Activated CD4-positive, alpha-beta T cell treated with anti-CD3 and anti-CD28 coated beads, Interleukin-2, amount 10 ng/mL, durations not matched to agents 7 days and 5 days (primary cell): ENCODE measurements at regions not wholly inside any gene's neighbourhood (a gene's known extent, or its start where the extent isn't known, plus 50 kb on each side); places are given as distances from the start of the nearest gene placed in this dataset.

ENCODE experiments used
- CTCF ChIA-PET: fragments of 350-600 bp; sonication (Branson Sonifier 250); formaldehyde crosslinking; loops from one replicate; lab custom pipeline; 2021; ENCODE audit warnings: antibody characterized with exemption; lab: Charles Lee
- POLR2A ChIA-PET: fragments of 350-600 bp; sonication (Branson Sonifier 250); formaldehyde crosslinking; loops from one replicate; lab custom pipeline; 2021; ENCODE audit warnings: antibody characterized with exemption; lab: Charles Lee
- DNase-seq: peaks from one replicate; pipeline ENCODE4 v3.0.0-alpha.2; 2020
- H3K27ac Mint-ChIP-seq: one replicate; pipeline ENCODE4 v1.8.0; 2021; ENCODE audit warnings: mild to moderate bottlenecking, moderate library complexity, mixed read lengths
- H3K27me3 Mint-ChIP-seq: one replicate; pipeline ENCODE4 v1.8.0; 2021; ENCODE audit warnings: mixed read lengths
- H3K36me3 Mint-ChIP-seq: one replicate; pipeline ENCODE4 v1.8.0; 2021; ENCODE audit warnings: low read depth, mixed read lengths
- H3K4me1 Mint-ChIP-seq: one replicate; pipeline ENCODE4 v1.8.0; 2021; ENCODE audit warnings: mixed read lengths
- H3K4me3 Mint-ChIP-seq: one replicate; pipeline ENCODE4 v1.8.0; 2021; ENCODE audit warnings: mild to moderate bottlenecking, moderate library complexity, mixed read lengths
- H3K9me3 Mint-ChIP-seq: one replicate; pipeline ENCODE4 v1.8.0; 2021; ENCODE audit warnings: mixed read lengths

- POLR2A ChIA-PET = no interaction called here
- CTCF ChIA-PET = no interaction called here
- H3K9me3 Mint-ChIP-seq = no peaks in the 10 kb centered on the region
- H3K36me3 Mint-ChIP-seq = no peaks in the 10 kb centered on the region
- no peaks in the 10 kb centered on the region for H3K4me1 Mint-ChIP-seq
- H3K27ac Mint-ChIP-seq = no peak overlapping the region
- DNase-seq = no peak
- peaks cover 23% of the 10 kb centered on the region for H3K27me3 Mint-ChIP-seq
- H3K4me3 Mint-ChIP-seq = no peak overlapping the region
These were observed 134.6 kb upstream of the ROPN1 start for GRCh38 chr3:124126436-124127023.

- POLR2A ChIA-PET = no interaction called here
- Mint-ChIP-seq H3K36me3 (no peaks in the 10 kb centered on the region), H3K27me3 (peaks cover 9% of the 10 kb centered on the region), H3K9me3 (no peaks in the 10 kb centered on the region), H3K27ac (no peak overlapping the region), H3K4me1 (no peaks in the 10 kb centered on the region), H3K4me3 (no peak overlapping the region)
- CTCF ChIA-PET = no interaction called here
- DNase-seq = no peak
These were observed 139.2 kb upstream of the ROPN1 start for GRCh38 chr3:124131158-124131557.

GRCh38 chr3:124131580-124131979 is 139.7 kb upstream of the ROPN1 start:
- ChIA-PET POLR2A (no interaction called here), CTCF (no interaction called here)
- Mint-ChIP-seq H3K4me3 (no peak overlapping the region), H3K9me3 (no peaks in the 10 kb centered on the region), H3K36me3 (no peaks in the 10 kb centered on the region), H3K27me3 (peaks cover 9% of the 10 kb centered on the region), H3K27ac (no peak overlapping the region), H3K4me1 (no peaks in the 10 kb centered on the region)
- DNase-seq = no peak

- Mint-ChIP-seq H3K27ac (no peak overlapping the region), H3K9me3 (no peaks in the 10 kb centered on the region), H3K4me3 (no peak overlapping the region), H3K27me3 (peaks cover 9% of the 10 kb centered on the region), H3K4me1 (no peaks in the 10 kb centered on the region), H3K36me3 (no peaks in the 10 kb centered on the region)
- no peak for DNase-seq
- POLR2A ChIA-PET = no interaction called here
- CTCF ChIA-PET = no interaction called here
These were observed 140.9 kb upstream of the ROPN1 start for GRCh38 chr3:124132813-124133212.

GRCh38 chr3:124133366-124133940 is 141.5 kb upstream of the ROPN1 start:
- Mint-ChIP-seq H3K27ac (no peak overlapping the region), H3K9me3 (no peaks in the 10 kb centered on the region), H3K4me1 (no peaks in the 10 kb centered on the region), H3K4me3 (no peak overlapping the region), H3K27me3 (peaks cover 9% of the 10 kb centered on the region), H3K36me3 (no peaks in the 10 kb centered on the region)
- CTCF ChIA-PET = no interaction called here
- POLR2A ChIA-PET = no interaction called here
- DNase-seq = no peak

- no peaks in the 10 kb centered on the region for H3K4me1 Mint-ChIP-seq
- ChIA-PET POLR2A (no interaction called here), CTCF (no interaction called here)
- no peak overlapping the region for H3K4me3 Mint-ChIP-seq
- H3K9me3 Mint-ChIP-seq = no peaks in the 10 kb centered on the region
- no peak overlapping the region for H3K27ac Mint-ChIP-seq
- DNase-seq = no peak
- no peaks in the 10 kb centered on the region for H3K36me3 Mint-ChIP-seq
- H3K27me3 Mint-ChIP-seq = no peaks in the 10 kb centered on the region
These were observed 145.3 kb upstream of the ROPN1 start for GRCh38 chr3:124137216-124137615.

- H3K4me3 Mint-ChIP-seq = no peak overlapping the region
- no peak for DNase-seq
- H3K36me3 Mint-ChIP-seq = no peaks in the 10 kb centered on the region
- ChIA-PET CTCF (no interaction called here), POLR2A (no interaction called here)
- no peaks in the 10 kb centered on the region for H3K27me3 Mint-ChIP-seq
- no peaks in the 10 kb centered on the region for H3K4me1 Mint-ChIP-seq
- H3K9me3 Mint-ChIP-seq = no peaks in the 10 kb centered on the region
- H3K27ac Mint-ChIP-seq = no peak overlapping the region
These were observed 146.2 kb upstream of the ROPN1 start for GRCh38 chr3:124138148-124138547.

GRCh38 chr3:124140746-124141145 is 148.8 kb upstream of the ROPN1 start:
- Mint-ChIP-seq H3K27ac (no peak overlapping the region), H3K27me3 (no peaks in the 10 kb centered on the region), H3K9me3 (no peaks in the 10 kb centered on the region), H3K4me1 (no peaks in the 10 kb centered on the region), H3K36me3 (no peaks in the 10 kb centered on the region), H3K4me3 (no peak overlapping the region)
- ChIA-PET POLR2A (no interaction called here), CTCF (no interaction called here)
- DNase-seq = no peak

- Mint-ChIP-seq H3K9me3 (no peaks in the 10 kb centered on the region), H3K27me3 (no peaks in the 10 kb centered on the region), H3K4me1 (no peaks in the 10 kb centered on the region), H3K27ac (no peak overlapping the region), H3K4me3 (no peak overlapping the region), H3K36me3 (no peaks in the 10 kb centered on the region)
- no peak for DNase-seq
- ChIA-PET POLR2A (no interaction called here), CTCF (interaction anchor here (0.6 to 1.0 kb wide), 2 partner anchors 123 to 1770 kb away, joined by 3 to 4 read pairs; no protein-coding TSS in a partner anchor)
These were observed 150.6 kb upstream of the ROPN1 start for GRCh38 chr3:124142389-124142970.

GRCh38 chr3:124143047-124143446 is 151.1 kb upstream of the ROPN1 start:
- H3K27me3 Mint-ChIP-seq = no peaks in the 10 kb centered on the region
- CTCF ChIA-PET = interaction anchor here (0.6 to 1.3 kb wide), 2 partner anchors 16 to 1769 kb away, joined by 3 to 4 read pairs; no protein-coding TSS in a partner anchor
- no peak for DNase-seq
- H3K27ac Mint-ChIP-seq = no peak overlapping the region
- H3K36me3 Mint-ChIP-seq = no peaks in the 10 kb centered on the region
- no peaks in the 10 kb centered on the region for H3K4me1 Mint-ChIP-seq
- no peak overlapping the region for H3K4me3 Mint-ChIP-seq
- no peaks in the 10 kb centered on the region for H3K9me3 Mint-ChIP-seq
- POLR2A ChIA-PET = no interaction called here

GRCh38 chr3:124144035-124144814 is 152.3 kb upstream of the ROPN1 start:
- Mint-ChIP-seq H3K36me3 (no peaks in the 10 kb centered on the region), H3K9me3 (no peaks in the 10 kb centered on the region), H3K4me1 (no peaks in the 10 kb centered on the region), H3K27ac (no peak overlapping the region), H3K27me3 (peaks cover 2% of the 10 kb centered on the region), H3K4me3 (no peak overlapping the region)
- ChIA-PET CTCF (interaction anchor here (1.3 kb wide), 1 partner anchor 15 kb away, joined by 3 read pairs; no protein-coding TSS in a partner anchor), POLR2A (no interaction called here)
- no peak for DNase-seq

GRCh38 chr3:124147429-124147828 is 155.5 kb upstream of the ROPN1 start:
- no peaks in the 10 kb centered on the region for H3K4me1 Mint-ChIP-seq
- H3K9me3 Mint-ChIP-seq = no peaks in the 10 kb centered on the region
- H3K27ac Mint-ChIP-seq = no peak overlapping the region
- H3K4me3 Mint-ChIP-seq = no peak overlapping the region
- POLR2A ChIA-PET = no interaction called here
- CTCF ChIA-PET = no interaction called here
- DNase-seq = no peak
- no peaks in the 10 kb centered on the region for H3K36me3 Mint-ChIP-seq
- H3K27me3 Mint-ChIP-seq = peaks cover 3% of the 10 kb centered on the region

- no peak overlapping the region for H3K4me3 Mint-ChIP-seq
- no peaks in the 10 kb centered on the region for H3K4me1 Mint-ChIP-seq
- no peaks in the 10 kb centered on the region for H3K36me3 Mint-ChIP-seq
- POLR2A ChIA-PET = no interaction called here
- no peaks in the 10 kb centered on the region for H3K9me3 Mint-ChIP-seq
- H3K27me3 Mint-ChIP-seq = peaks cover 3% of the 10 kb centered on the region
- CTCF ChIA-PET = no interaction called here
- DNase-seq = no peak
- H3K27ac Mint-ChIP-seq = no peak overlapping the region
These were observed 156.0 kb upstream of the ROPN1 start for GRCh38 chr3:124147946-124148345.
